ENCODE measurements at regions not wholly inside any gene's neighbourhood (a gene's known extent, or its start where the extent isn't known, plus 50 kb on each side); places are given as distances from the start of the nearest gene placed in this dataset.

DNA sequence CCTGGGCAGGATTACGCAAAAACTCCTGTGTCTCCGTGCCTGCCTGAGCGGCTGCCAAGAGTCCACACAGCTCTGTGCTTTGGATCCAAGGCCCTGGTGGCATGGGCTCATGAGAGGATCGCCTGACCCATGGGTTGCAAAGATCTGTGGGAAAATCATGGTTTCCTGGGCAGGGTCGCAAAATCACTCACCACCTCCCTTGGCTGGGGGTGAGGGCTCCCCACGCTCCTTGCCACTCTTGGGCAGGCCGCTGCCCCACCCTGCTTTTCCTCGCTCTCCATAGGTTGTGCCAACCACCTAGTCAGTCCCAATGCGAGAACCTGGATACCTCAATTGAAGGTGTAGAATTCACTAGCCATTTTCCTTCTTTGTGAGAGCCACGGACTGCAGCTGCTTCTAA lies 66.5 kb upstream of the MAGEB18 start:
- TF ChIP-seq POLR2AphosphoS5 (IDR thresholded peaks at IDR 0.05; ENCODE audit: low read length) (no peak), ZNF274 (IDR thresholded peaks at IDR 0.05; ENCODE audit: insufficient read depth, insufficient read length) (no peak), NFIC (IDR thresholded peaks at IDR 0.05; ENCODE audit: low read depth, low read length) (no peak), HDGF (IDR thresholded peaks at IDR 0.05) (no peak)
- TF ChIP-seq, protein P1, sequence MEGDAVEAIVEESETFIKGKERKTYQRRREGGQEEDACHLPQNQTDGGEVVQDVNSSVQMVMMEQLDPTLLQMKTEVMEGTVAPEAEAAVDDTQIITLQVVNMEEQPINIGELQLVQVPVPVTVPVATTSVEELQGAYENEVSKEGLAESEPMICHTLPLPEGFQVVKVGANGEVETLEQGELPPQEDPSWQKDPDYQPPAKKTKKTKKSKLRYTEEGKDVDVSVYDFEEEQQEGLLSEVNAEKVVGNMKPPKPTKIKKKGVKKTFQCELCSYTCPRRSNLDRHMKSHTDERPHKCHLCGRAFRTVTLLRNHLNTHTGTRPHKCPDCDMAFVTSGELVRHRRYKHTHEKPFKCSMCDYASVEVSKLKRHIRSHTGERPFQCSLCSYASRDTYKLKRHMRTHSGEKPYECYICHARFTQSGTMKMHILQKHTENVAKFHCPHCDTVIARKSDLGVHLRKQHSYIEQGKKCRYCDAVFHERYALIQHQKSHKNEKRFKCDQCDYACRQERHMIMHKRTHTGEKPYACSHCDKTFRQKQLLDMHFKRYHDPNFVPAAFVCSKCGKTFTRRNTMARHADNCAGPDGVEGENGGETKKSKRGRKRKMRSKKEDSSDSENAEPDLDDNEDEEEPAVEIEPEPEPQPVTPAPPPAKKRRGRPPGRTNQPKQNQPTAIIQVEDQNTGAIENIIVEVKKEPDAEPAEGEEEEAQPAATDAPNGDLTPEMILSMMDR (IDR thresholded peaks at IDR 0.05 in 2 of 3, conservative IDR thresholded peaks at IDR 0.05 in 1 of 3; ENCODE audit: control insufficient read depth in 2 of 3, extremely low read depth in 1 of 3, insufficient read depth in 1 of 3, low read depth in 3 of 3, low read length in 3 of 3) = no peak
- TF ChIP-seq, protein P2, sequence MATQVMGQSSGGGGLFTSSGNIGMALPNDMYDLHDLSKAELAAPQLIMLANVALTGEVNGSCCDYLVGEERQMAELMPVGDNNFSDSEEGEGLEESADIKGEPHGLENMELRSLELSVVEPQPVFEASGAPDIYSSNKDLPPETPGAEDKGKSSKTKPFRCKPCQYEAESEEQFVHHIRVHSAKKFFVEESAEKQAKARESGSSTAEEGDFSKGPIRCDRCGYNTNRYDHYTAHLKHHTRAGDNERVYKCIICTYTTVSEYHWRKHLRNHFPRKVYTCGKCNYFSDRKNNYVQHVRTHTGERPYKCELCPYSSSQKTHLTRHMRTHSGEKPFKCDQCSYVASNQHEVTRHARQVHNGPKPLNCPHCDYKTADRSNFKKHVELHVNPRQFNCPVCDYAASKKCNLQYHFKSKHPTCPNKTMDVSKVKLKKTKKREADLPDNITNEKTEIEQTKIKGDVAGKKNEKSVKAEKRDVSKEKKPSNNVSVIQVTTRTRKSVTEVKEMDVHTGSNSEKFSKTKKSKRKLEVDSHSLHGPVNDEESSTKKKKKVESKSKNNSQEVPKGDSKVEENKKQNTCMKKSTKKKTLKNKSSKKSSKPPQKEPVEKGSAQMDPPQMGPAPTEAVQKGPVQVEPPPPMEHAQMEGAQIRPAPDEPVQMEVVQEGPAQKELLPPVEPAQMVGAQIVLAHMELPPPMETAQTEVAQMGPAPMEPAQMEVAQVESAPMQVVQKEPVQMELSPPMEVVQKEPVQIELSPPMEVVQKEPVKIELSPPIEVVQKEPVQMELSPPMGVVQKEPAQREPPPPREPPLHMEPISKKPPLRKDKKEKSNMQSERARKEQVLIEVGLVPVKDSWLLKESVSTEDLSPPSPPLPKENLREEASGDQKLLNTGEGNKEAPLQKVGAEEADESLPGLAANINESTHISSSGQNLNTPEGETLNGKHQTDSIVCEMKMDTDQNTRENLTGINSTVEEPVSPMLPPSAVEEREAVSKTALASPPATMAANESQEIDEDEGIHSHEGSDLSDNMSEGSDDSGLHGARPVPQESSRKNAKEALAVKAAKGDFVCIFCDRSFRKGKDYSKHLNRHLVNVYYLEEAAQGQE (IDR thresholded peaks at IDR 0.05; ENCODE audit: low read depth, low read length) = no peak
